Nephron (organoid): ENCODE measurements at regions not wholly inside any gene's neighbourhood (a gene's known extent, or its start where the extent isn't known, plus 50 kb on each side); places are given as distances from the start of the nearest gene placed in this dataset.

ENCODE experiments used
- H3K27ac Mint-ChIP-seq, 3 experiments: 2 replicates each; pipeline ENCODE4 v1.8.0; 2020; ENCODE audit warnings: mixed read lengths in 3 of 3, mild to moderate bottlenecking in 2 of 3, moderate library complexity in 1 of 3
- H3K27me3 Mint-ChIP-seq: 2 replicates; pipeline ENCODE4 v1.8.0; 2021; ENCODE audit warnings: low read depth, mild to moderate bottlenecking, moderate library complexity, mixed read lengths
- H3K36me3 Mint-ChIP-seq: 2 replicates; pipeline ENCODE4 v1.8.0; 2020; ENCODE audit warnings: low read depth, mixed read lengths
- H3K4me1 Mint-ChIP-seq: 2 replicates; pipeline ENCODE4 v1.8.0; 2020; ENCODE audit warnings: mixed read lengths
- H3K4me3 Mint-ChIP-seq, 3 experiments: 2 replicates each; pipeline ENCODE4 v1.8.0; 2020; ENCODE audit warnings: mild to moderate bottlenecking in 3 of 3, mixed read lengths in 3 of 3, moderate library complexity in 2 of 3
- H3K9me3 Mint-ChIP-seq: 2 replicates; pipeline ENCODE4 v1.8.0; 2020; ENCODE audit warnings: mixed read lengths
- CTCF ChIP-seq, 3 experiments: fragments of 200-600 bp; sonication (generic); IDR thresholded peaks; one replicate each; pipeline ENCODE4 v1.5.0; 2021; ENCODE audit warnings: antibody characterized with exemption in 3 of 3; ENCODE audit not compliant: unreplicated experiment in 3 of 3

DNA sequence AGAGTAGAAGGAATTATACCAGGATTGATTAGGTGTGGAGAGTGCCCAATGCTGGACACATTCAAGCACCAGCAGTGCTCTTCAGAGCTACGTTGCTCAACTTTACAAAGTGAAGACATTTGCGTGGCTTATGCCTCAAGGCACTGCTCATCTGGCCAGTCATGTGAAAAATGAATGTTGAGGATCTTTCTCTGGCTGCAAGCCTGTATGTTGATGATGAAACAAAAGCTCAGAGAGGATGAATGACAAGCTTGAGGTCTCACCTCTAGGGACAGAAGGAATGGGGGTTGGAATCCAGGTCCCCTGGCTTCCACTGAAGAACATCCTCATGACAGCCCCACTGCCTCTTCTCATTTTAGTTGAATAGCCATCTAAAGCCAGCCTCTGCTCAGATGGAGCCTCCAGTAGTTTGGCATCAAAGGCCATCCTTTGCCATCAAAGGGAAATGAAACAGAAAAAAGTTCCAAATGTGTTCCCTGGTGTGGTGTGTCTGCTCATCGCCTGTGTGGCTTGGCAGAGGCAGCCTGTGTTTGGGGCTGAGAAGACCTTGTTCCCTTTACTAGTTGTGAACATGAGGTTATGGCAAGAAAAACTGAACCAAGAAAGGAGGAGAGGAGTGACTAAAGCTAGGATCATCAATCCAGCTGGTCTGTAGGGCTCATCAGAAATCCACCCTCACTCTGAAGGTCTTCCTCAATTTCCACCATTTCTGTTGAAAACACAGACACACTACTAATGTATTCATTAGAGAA, 114.0 kb upstream of the KL start:
- Mint-ChIP-seq H3K27me3 (no peaks in the 10 kb centered on the region), H3K4me3 (no peak overlapping the region), H3K27ac (peak overlapping the region in 2 of 3 experiments; percentile 89 to 99), H3K4me1 (peaks cover 60% of the 10 kb centered on the region), H3K9me3 (peaks cover 6% of the 10 kb centered on the region), H3K36me3 (no peaks in the 10 kb centered on the region)
- TF ChIP-seq CTCF (IDR thresholded peaks at IDR 0.05; ENCODE audit: unreplicated experiment in 3 of 3), result no peak

DNA sequence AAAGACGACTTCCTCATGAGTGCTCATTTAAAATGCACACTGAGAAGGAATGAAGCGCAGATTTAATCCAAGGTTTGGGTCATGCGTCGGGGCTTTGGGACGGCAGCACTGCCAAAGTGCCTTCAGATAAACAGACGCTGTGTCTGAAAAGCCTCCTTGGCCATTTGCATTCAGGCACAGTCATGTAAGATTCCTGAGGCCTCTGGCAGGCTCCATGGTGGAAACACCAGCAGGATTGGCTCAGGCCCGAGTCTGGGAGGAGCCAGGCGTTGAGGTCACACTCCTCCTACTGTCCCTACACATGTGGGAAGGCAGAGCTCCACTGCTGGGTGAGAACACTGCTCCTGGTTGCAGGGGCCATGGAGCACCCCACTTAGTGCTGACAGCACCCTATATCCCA, 113.3 kb upstream of the KL start:
- Mint-ChIP-seq H3K4me3 (no peak overlapping the region), H3K9me3 (peaks cover 6% of the 10 kb centered on the region), H3K36me3 (no peaks in the 10 kb centered on the region), H3K27ac (peak overlapping the region in 2 of 3 experiments; percentile 89 to 99), H3K4me1 (peaks cover 63% of the 10 kb centered on the region), H3K27me3 (no peaks in the 10 kb centered on the region)
- no peak for TF ChIP-seq CTCF (IDR thresholded peaks at IDR 0.05; ENCODE audit: unreplicated experiment in 3 of 3)

DNA sequence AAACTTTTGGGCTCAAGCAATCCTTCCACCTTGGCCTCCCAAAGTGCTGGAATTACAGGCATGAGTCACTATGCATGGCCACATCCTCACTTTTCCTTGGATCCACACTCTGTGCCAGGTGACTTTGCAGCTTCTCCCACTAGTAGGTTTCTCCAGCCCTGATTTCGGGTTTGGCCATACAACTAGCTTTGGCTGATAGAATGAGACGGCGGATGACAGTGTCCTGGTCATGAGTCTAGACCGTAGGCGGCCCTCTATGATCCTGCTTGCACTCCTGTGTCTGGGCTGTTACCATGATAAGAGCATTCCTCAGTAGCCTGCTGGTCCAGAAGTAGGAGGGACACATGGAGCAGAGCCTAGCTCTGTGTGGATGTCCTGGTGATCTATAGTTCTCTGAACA, 112.5 kb upstream of the KL start:
- TF ChIP-seq CTCF (IDR thresholded peaks at IDR 0.05; ENCODE audit: unreplicated experiment in 3 of 3), result no peak
- peaks cover 6% of the 10 kb centered on the region for H3K9me3 Mint-ChIP-seq
- no peak overlapping the region for H3K4me3 Mint-ChIP-seq
- no peaks in the 10 kb centered on the region for H3K27me3 Mint-ChIP-seq
- peaks cover 62% of the 10 kb centered on the region for H3K4me1 Mint-ChIP-seq
- H3K36me3 Mint-ChIP-seq, result no peaks in the 10 kb centered on the region
- H3K27ac Mint-ChIP-seq, result peak overlapping the region in 2 of 3 experiments; percentile 90 to 99

DNA sequence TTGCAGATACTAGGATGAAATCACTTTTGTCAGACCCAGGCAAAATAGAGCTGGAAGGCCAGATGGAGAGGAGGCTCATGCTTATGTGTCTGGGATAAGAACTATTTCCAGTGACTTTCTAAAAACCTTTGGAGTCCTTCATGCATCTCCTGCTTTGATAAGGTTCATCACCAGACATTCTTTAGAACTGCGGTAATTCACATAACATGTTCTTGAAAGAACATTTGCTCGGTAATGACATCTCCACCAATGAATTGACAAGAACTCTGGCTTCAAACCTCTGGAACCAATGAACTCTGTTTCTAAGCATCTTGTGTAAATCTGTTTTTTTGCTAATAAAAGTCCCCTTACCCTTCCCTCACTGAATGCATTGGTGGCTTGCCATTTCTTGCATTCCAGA, 112.0 kb upstream of the KL start:
- Mint-ChIP-seq H3K4me3 (no peak overlapping the region), H3K4me1 (peaks cover 66% of the 10 kb centered on the region), H3K27me3 (no peaks in the 10 kb centered on the region), H3K27ac (peak overlapping the region in 2 of 3 experiments; percentile 90 to 99), H3K36me3 (no peaks in the 10 kb centered on the region), H3K9me3 (peaks cover 6% of the 10 kb centered on the region)
- no peak for TF ChIP-seq CTCF (IDR thresholded peaks at IDR 0.05; ENCODE audit: unreplicated experiment in 3 of 3)

DNA sequence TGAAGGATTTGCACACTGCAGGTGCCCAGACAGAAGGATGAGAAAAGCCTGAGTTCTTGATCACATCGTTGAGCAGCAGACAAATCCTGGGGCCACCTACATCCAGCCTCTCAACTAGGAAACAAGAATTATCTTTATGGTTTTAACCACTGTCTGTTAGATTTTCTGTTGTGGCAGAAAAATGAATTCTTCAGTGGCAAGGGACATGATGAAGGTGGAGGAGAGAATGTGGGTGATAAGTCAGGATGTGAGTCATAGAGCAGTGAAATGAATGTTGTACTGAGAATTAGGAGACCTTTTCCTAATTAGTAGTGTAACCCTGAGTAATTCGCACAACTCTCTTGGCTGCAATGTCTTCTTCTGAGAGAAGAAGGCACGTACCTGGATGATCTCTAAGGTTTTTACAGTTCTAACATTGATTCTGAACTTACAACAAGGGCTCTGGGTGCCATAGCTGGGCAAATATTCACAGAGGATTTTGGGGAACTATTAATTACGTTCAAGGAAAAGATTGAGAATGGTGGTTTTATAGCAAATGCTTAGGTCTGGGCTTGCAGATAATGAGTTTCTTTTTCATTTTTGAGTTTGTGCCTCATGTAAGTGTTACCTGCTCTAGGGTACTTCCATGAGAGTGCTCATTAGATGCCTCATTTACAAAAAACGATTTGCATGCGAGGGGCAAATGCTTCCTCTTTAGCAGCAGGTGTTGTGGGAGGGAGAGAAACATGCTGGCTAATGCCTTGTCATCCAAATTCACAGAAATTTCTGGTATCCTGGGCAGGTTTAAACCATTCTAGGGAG, 111.0 kb upstream of the KL start:
- Mint-ChIP-seq H3K4me3 (no peak overlapping the region), H3K36me3 (no peaks in the 10 kb centered on the region), H3K27ac (peak overlapping the region in 2 of 3 experiments; percentile 90 to 99)

More for the DNA sequence above, 111.0 kb upstream of the KL start:
- TF ChIP-seq CTCF (IDR thresholded peaks at IDR 0.05; ENCODE audit: unreplicated experiment in 3 of 3), result no peak
- Mint-ChIP-seq H3K9me3 (peaks cover 6% of the 10 kb centered on the region), H3K27me3 (no peaks in the 10 kb centered on the region), H3K4me1 (peaks cover 66% of the 10 kb centered on the region)
